ENCODE measurements at regions not wholly inside any gene's neighbourhood (a gene's known extent, or its start where the extent isn't known, plus 50 kb on each side); places are given as distances from the start of the nearest gene placed in this dataset.
"Not testable (repeated sequence)": the region's sequence is repeated elsewhere in the genome, so short reads cannot be mapped to it uniquely, and the experiment has no call there.

GRCh38 chr13:63497601-63498000 lies 2082.0 kb upstream of the PCDH20 start:
- no peak for DNase-seq (ENCODE audit: low read depth in 2 of 3, low spot score in 1 of 3)

GRCh38 chr13:63492604-63493003 lies 2077.0 kb upstream of the PCDH20 start:
- DNase-seq (ENCODE audit: low read depth in 2 of 3, low spot score in 1 of 3): no peak

GRCh38 chr13:63490149-63490548 lies 2074.5 kb upstream of the PCDH20 start:
- no peak for DNase-seq (ENCODE audit: low read depth in 2 of 3, low spot score in 1 of 3)

- DNase-seq (ENCODE audit: low read depth in 2 of 3, low spot score in 1 of 3): no peak
These were observed 2065.7 kb upstream of the PCDH20 start for GRCh38 chr13:63481334-63481733.

- DNase-seq (ENCODE audit: low read depth in 2 of 3, low spot score in 1 of 3): no peak
These were observed 2057.1 kb upstream of the PCDH20 start for GRCh38 chr13:63472711-63473110.

- no peak for DNase-seq (ENCODE audit: low read depth in 2 of 3, low spot score in 1 of 3)
These were observed 2048.3 kb upstream of the PCDH20 start for GRCh38 chr13:63463782-63464610.

- DNase-seq (ENCODE audit: low read depth in 2 of 3, low spot score in 1 of 3): no peak
These were observed 2044.9 kb upstream of the PCDH20 start for GRCh38 chr13:63460462-63461090.

GRCh38 chr13:63457186-63457585 lies 2041.5 kb upstream of the PCDH20 start:
- DNase-seq (ENCODE audit: low read depth in 2 of 3, low spot score in 1 of 3): no peak

- no peak for DNase-seq (ENCODE audit: low read depth in 2 of 3, low spot score in 1 of 3)
These were observed 2040.3 kb upstream of the PCDH20 start for GRCh38 chr13:63455938-63456337.

- DNase-seq (ENCODE audit: low read depth in 2 of 3, low spot score in 1 of 3): no peak
These were observed 2033.9 kb upstream of the PCDH20 start for GRCh38 chr13:63449550-63449949.

- DNase-seq (ENCODE audit: low read depth in 2 of 3, low spot score in 1 of 3): no peak
These were observed 2033.0 kb upstream of the PCDH20 start for GRCh38 chr13:63448692-63449091.

GRCh38 chr13:63446329-63446728 lies 2030.7 kb upstream of the PCDH20 start:
- no peak for DNase-seq (ENCODE audit: low read depth in 2 of 3, low spot score in 1 of 3)

GRCh38 chr13:63444225-63444624 lies 2028.6 kb upstream of the PCDH20 start:
- DNase-seq (ENCODE audit: low read depth in 2 of 3, low spot score in 1 of 3): not testable (repeated sequence)

GRCh38 chr13:63438951-63439350 lies 2023.3 kb upstream of the PCDH20 start:
- no peak for DNase-seq (ENCODE audit: low read depth in 2 of 3, low spot score in 1 of 3)

- DNase-seq (ENCODE audit: low read depth in 2 of 3, low spot score in 1 of 3): no peak
These were observed 2020.6 kb upstream of the PCDH20 start for GRCh38 chr13:63436325-63436668.

GRCh38 chr13:63435667-63436324 lies 2020.1 kb upstream of the PCDH20 start:
- DNase-seq (ENCODE audit: low read depth in 2 of 3, low spot score in 1 of 3): no peak

- DNase-seq (ENCODE audit: low read depth in 2 of 3, low spot score in 1 of 3): no peak
These were observed 2018.0 kb upstream of the PCDH20 start for GRCh38 chr13:63433546-63434150.

- no peak for DNase-seq (ENCODE audit: low read depth in 2 of 3, low spot score in 1 of 3)
These were observed 2011.5 kb upstream of the PCDH20 start for GRCh38 chr13:63427170-63427569.

- DNase-seq (ENCODE audit: low read depth in 2 of 3, low spot score in 1 of 3): no peak
These were observed 2009.5 kb upstream of the PCDH20 start for GRCh38 chr13:63425131-63425530.

- no peak for DNase-seq (ENCODE audit: low read depth in 2 of 3, low spot score in 1 of 3)
These were observed 2005.5 kb upstream of the PCDH20 start for GRCh38 chr13:63421123-63421522.

- no peak for DNase-seq (ENCODE audit: low read depth in 2 of 3, low spot score in 1 of 3)
These were observed 2005.0 kb upstream of the PCDH20 start for GRCh38 chr13:63420685-63421084.

GRCh38 chr13:63414247-63414646 lies 1998.6 kb upstream of the PCDH20 start:
- no peak for DNase-seq (ENCODE audit: low read depth in 2 of 3, low spot score in 1 of 3)
